Fibroblast of lung (primary cell): ENCODE measurements at regions not wholly inside any gene's neighbourhood (a gene's known extent, or its start where the extent isn't known, plus 50 kb on each side); places are given as distances from the start of the nearest gene placed in this dataset.
"Not testable (repeated sequence)": the region's sequence is repeated elsewhere in the genome, so short reads cannot be mapped to it uniquely, and the experiment has no call there.

Experiments used
- DNase-seq, 2 donors: peaks; one replicate each; pipeline versions ENCODE4 v3.0.0 to v3.0.0-alpha.2; 2010; ENCODE audit warnings: low read depth in 2 of 2
- H2AFZ ChIP-seq: 2 replicates; pipeline ENCODE4 v1.5.1; 2012; ENCODE audit warnings: low read length, control low read depth, inconsistent platforms
- H3K27ac ChIP-seq: 2 replicates; pipeline ENCODE4 v1.5.1; 2011; ENCODE audit warnings: low read length, control low read depth; ENCODE audit not compliant: insufficient read depth
- H3K27me3 ChIP-seq: 2 replicates; pipeline ENCODE4 v1.5.1; 2011; ENCODE audit warnings: mild to moderate bottlenecking, low read length; ENCODE audit not compliant: control insufficient read depth, insufficient read depth
- H3K36me3 ChIP-seq: 2 replicates; pipeline ENCODE4 v1.5.1; 2011; ENCODE audit warnings: low read length; ENCODE audit not compliant: control insufficient read depth, insufficient read depth
- H3K4me1 ChIP-seq: 2 replicates; pipeline ENCODE4 v1.5.1; 2011; ENCODE audit warnings: low read length; ENCODE audit not compliant: control insufficient read depth, insufficient read depth; ENCODE audit errors: extremely low read depth
- H3K4me2 ChIP-seq: 2 replicates; pipeline ENCODE4 v1.5.1; 2011; ENCODE audit warnings: low read length, control low read depth; ENCODE audit not compliant: insufficient read depth; ENCODE audit errors: extremely low read depth
- H3K4me3 ChIP-seq, 4 experiments: fragments of 200-600 bp in 1 of 4; sonication (generic) in 1 of 4; replicated peaks in 1 of 4; 2 replicates each; pipeline ENCODE4 v1.5.1; 2011 to 2016; ENCODE audit warnings: low read length in 4 of 4, low read depth in 3 of 4, mild to moderate bottlenecking in 3 of 4, control low read depth in 2 of 4, inconsistent platforms in 1 of 4, mixed read lengths in 1 of 4; ENCODE audit not compliant: insufficient read depth in 1 of 4; ENCODE audit errors: control extremely low read depth in 1 of 4
- H3K79me2 ChIP-seq: 2 replicates; pipeline ENCODE4 v1.5.1; 2012; ENCODE audit warnings: mild to moderate bottlenecking, low read length, inconsistent platforms; ENCODE audit not compliant: control insufficient read depth, insufficient read depth
- H3K9ac ChIP-seq: 2 replicates; pipeline ENCODE4 v1.5.1; 2011; ENCODE audit warnings: mild to moderate bottlenecking, low read length, control low read depth; ENCODE audit not compliant: insufficient read depth
- H3K9me3 ChIP-seq: 2 replicates; pipeline ENCODE4 v1.5.1; 2012; ENCODE audit warnings: low read depth, low read length; ENCODE audit not compliant: control insufficient read depth, insufficient read depth
- H4K20me1 ChIP-seq: 2 replicates; pipeline ENCODE4 v1.5.1; 2011; ENCODE audit warnings: low read length; ENCODE audit not compliant: control insufficient read depth, insufficient read depth; ENCODE audit errors: extremely low read depth
- CTCF ChIP-seq, 2 donors: IDR thresholded peaks in 1 of 2; conservative IDR thresholded peaks in 1 of 2; 1 replicate in 1 of 2; 2 replicates in 1 of 2; pipeline ENCODE4 v1.5.1; 2011 to 2012; ENCODE audit warnings: low read length in 2 of 2, control low read depth in 1 of 2, inconsistent platforms in 1 of 2, low read depth in 1 of 2, mild to moderate bottlenecking in 1 of 2
- EZH2 ChIP-seq: IDR thresholded peaks from 2 replicates; pipeline ENCODE4 v1.5.1; 2012; ENCODE audit warnings: low read length, control low read depth, mild to moderate bottlenecking; ENCODE audit errors: missing control alignments

DNA sequence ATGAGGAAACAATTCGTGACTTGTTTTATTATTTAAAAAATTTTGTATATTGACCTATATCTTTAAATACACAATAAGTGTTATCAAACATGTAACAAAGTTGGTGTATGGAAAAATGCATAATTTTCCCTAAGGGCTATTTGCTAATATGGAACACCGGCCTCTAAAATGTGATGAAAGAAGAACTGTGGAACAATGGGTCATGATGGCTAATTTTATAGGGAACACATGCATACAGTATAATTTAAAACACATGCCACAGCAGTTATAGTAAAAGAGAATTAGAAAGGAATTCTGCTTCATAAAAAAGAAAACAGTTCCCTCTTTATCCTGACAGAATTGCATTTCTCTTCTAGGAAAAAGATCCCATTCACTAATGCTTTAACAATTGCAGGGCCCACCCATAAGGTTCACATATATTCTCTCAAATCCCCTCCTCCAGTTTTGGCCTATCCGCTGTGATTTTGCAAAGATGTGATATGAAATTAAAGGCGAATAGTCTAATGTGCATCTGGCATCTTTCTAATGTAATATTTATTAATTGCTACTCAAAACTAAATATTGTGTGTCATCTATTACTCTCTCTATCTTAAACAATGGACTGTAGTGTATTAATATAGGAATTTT is 628.1 kb upstream of the CITED2 start:
- H3K4me2 ChIP-seq, result no peak overlapping the region
- H3K27me3 ChIP-seq, result no peaks in the 10 kb centered on the region
- H3K36me3 ChIP-seq, result no peaks in the 10 kb centered on the region
- no peak overlapping the region for H2AFZ ChIP-seq
- no peak for TF ChIP-seq CTCF (conservative IDR thresholded peaks at IDR 0.05 in 1 of 2, IDR thresholded peaks at IDR 0.05 in 1 of 2; ENCODE audit: low read depth in 1 of 2, low read length in 2 of 2)
- no peak for TF ChIP-seq EZH2
- peak in 1 of 2 donors; percentile 41 for DNase-seq
- no peak overlapping the region for H3K4me3 ChIP-seq
- H3K4me1 ChIP-seq, result peaks cover 8% of the 10 kb centered on the region
- H3K27ac ChIP-seq, result peak overlapping the region; percentile 30
- no peaks in the 10 kb centered on the region for H4K20me1 ChIP-seq
- H3K9ac ChIP-seq, result no peak overlapping the region
- H3K79me2 ChIP-seq, result no peaks in the 10 kb centered on the region
- H3K9me3 ChIP-seq, result no peaks in the 10 kb centered on the region

DNA sequence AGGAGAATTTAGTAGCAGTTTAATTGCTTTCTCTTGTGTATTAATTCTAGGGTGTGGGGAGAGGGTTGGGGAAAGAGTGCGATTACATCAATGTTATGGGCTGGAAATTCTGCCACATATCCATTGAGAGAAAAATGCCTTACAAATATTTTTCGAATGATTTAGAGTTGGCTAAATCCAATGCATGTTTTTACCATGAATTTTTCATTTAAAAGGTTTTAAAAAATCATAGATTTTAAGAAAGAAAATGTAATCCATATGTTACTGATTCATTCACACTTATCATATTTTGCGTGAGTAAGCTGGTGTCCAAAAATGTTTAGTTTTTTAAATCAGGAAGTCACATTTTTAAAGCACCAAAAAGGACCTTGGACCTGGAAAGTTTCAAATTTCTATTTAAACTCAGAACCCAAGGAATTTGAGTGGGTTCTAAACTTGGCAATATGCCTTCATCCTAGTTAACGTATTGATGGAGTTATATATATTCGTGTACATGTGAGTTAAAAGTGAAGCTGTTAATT is 627.4 kb upstream of the CITED2 start:
- Histone ChIP-seq H3K4me3 (no peak overlapping the region), H3K79me2 (no peaks in the 10 kb centered on the region), H3K9me3 (no peaks in the 10 kb centered on the region), H4K20me1 (no peaks in the 10 kb centered on the region), H3K27me3 (no peaks in the 10 kb centered on the region), H3K36me3 (no peaks in the 10 kb centered on the region), H3K4me1 (peaks cover 8% of the 10 kb centered on the region), H3K9ac (no peak overlapping the region), H2AFZ (no peak overlapping the region), H3K4me2 (no peak overlapping the region), H3K27ac (peak overlapping the region; percentile 30)
- DNase-seq, result peak; percentile 43 to 47
- TF ChIP-seq EZH2 (no peak), CTCF (conservative IDR thresholded peaks at IDR 0.05 in 1 of 2, IDR thresholded peaks at IDR 0.05 in 1 of 2; ENCODE audit: low read depth in 1 of 2, low read length in 2 of 2) (no peak)

DNA sequence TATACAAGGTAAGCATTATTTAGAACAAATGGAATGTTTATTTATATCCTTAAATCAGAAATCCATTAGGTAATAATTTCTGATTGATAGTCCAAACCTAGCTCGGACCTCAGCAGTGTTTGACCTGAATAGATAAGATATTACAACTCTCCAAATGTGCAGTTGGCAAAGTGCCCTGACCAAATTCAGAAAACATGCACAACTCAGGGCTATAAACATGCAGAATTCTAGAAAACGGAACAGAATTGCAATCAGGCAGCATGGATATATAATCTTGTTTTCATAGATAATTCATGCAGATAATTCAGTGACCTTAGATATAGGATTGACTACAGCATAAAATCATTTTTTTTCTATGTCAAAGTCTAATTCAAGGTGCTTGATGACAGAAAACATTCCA is 626.6 kb upstream of the CITED2 start:
- no peaks in the 10 kb centered on the region for H3K79me2 ChIP-seq
- DNase-seq, result no peak
- no peaks in the 10 kb centered on the region for H4K20me1 ChIP-seq
- no peaks in the 10 kb centered on the region for H3K9me3 ChIP-seq
- H3K36me3 ChIP-seq, result no peaks in the 10 kb centered on the region
- no peak overlapping the region for H3K9ac ChIP-seq
- H3K4me2 ChIP-seq, result no peak overlapping the region
- H2AFZ ChIP-seq, result no peak overlapping the region
- TF ChIP-seq CTCF (conservative IDR thresholded peaks at IDR 0.05 in 1 of 2, IDR thresholded peaks at IDR 0.05 in 1 of 2; ENCODE audit: low read depth in 1 of 2, low read length in 2 of 2) (no peak), EZH2 (no peak)
- no peak overlapping the region for H3K4me3 ChIP-seq
- no peaks in the 10 kb centered on the region for H3K27me3 ChIP-seq
- peak overlapping the region; percentile 39 for H3K27ac ChIP-seq
- H3K4me1 ChIP-seq, result peaks cover 8% of the 10 kb centered on the region

DNA sequence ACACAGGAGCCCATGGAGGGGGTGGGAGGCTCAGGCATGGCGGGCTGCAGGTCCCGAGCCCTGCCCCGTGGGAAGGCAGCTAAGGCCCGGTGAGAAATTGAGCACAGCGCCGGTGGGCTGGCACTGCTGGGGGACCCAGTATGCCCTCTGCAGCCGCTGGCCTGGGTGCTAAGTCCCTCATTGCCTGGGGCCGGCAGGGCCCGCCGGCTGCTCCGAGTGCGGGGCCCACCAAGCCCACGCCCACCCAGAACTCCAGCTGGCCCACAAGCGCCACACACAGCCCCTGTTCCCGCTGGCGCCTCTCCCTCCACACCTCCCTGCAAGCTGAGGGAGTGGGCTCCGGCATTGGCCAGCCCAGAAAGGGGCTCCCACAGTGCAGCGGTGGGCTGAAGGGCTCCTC is 625.2 kb upstream of the CITED2 start:
- not testable (repeated sequence) for H3K9me3 ChIP-seq, H3K4me3 ChIP-seq, H3K27me3 ChIP-seq, DNase-seq, H2AFZ ChIP-seq, H3K27ac ChIP-seq, H3K4me2 ChIP-seq, H3K79me2 ChIP-seq, H4K20me1 ChIP-seq, H3K4me1 ChIP-seq, H3K9ac ChIP-seq, H3K36me3 ChIP-seq

DNA sequence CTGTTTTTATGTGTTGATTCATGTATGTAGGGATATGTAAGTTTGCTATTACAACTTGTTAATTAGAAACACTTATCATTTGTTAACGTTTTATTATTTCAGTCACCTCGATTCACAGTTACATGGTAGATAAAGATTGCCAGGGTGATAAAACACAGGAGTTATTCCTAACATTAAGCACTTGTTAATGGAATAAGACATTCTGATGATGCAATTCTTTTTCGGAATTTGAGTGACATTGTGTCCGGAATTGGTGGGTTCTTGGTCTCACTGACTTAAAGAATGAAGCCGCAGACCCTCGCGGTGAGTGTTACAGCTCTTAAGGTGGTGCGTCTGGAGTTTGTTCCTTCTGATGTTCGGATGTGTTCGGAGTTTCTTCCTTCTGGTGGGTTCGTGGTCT is 624.0 kb upstream of the CITED2 start:
- H3K27me3 ChIP-seq, H4K20me1 ChIP-seq, H3K27ac ChIP-seq, H3K4me1 ChIP-seq, H3K4me2 ChIP-seq, H3K9ac ChIP-seq, H3K36me3 ChIP-seq, DNase-seq, H3K4me3 ChIP-seq, H3K79me2 ChIP-seq, H3K9me3 ChIP-seq, H2AFZ ChIP-seq: not testable (repeated sequence)
